NCI-H146 treated with DMSO at 0.1 percent for 48 hours (cell line): ENCODE measurements at regions not wholly inside any gene's neighbourhood (a gene's known extent, or its start where the extent isn't known, plus 50 kb on each side); places are given as distances from the start of the nearest gene placed in this dataset.

Experiments used
- DNase-seq: peaks from one replicate; lab custom pipeline; 2025; ENCODE audit not compliant: unreplicated experiment; lab: John Stamatoyannopoulos, UW

DNA sequence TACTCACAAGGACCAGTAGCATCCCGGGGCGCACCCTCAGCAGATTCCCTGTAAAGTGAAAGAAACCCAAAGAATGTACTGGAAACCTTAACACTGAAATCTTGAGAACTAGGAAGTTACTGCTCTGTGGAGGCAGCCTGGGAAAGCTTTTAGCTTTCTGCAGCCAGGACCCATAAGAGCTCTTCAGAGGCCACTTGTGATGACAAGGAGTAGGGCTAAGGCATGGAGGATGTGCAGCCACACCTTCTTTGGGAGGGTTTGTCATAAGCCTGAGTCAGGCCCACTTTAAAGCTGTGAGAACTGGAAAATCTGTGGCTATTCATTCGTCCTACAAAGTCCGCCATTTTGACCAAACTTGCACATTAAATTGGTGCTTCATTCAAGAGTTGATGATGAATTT is 291.1 kb upstream of the TLE4 start:
- DNase-seq, result no peak

- DNase-seq, result no peak
Measured at GRCh38 chr9:79284081-79284480, 287.7 kb upstream of the TLE4 start.

DNA sequence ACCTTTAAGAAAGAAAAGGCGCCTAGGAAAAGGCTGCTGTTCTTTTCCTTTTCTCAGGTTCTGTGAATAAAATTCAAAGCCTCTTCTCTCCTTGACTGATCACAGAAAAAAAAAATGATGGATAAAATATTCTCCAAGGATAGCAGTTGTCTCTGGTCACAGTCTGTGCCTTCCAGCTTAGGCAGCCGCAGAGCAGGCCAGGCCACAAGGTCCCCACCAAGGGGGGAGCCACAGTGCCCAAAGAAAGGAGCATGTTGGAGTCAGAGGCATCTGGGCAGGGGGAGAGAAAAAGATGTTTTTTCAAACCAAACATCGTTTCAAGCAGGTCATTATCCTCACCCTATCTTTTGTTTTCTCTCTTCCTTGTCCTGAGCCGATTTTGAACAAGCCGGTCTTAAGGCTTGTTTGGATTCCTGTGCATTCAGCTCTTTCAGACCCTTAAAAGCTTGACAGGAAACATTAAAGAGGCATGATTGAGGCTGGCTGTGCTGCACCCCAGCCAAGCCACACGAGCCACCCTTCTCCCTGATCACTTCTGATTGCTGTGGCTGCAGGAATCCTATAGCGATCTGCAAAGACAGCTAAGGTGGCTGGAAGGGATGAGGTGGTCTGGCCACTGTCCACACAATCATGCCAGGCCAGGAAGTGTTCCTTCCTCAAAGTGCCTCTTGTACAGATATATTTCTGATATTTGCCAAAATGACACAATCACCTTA is 284.6 kb upstream of the TLE4 start:
- DNase-seq, result no peak

DNA sequence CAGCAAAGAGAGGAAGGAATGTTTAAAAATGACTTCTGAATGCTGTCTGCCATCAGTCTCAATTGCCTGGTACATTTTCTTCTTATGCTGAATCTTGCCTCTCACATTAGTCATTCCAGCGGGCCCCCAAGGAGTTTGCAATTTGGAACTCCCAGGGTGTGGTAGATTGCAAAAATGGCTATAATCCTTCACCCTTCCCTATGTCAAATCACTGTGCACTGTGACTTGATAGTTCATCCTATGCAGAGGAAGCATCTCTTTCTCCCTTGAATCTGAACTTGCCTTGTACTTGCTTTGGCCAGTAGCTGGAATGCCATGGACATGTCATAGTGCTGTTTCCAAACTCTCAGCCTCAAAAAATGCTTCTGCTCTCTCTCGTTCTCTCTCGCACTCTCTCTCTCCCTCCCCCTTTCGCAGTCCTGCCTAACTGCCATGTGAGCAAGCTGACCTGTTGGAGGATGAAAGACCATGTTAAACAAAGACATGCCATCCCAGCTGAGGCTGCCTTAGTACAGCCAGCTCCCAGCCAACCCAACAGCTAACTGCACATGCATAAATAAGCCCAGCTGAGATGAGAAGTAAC is 284.0 kb upstream of the TLE4 start:
- DNase-seq, result no peak

- DNase-seq, result no peak
Measured at GRCh38 chr9:79289856-79290255, 281.9 kb upstream of the TLE4 start.

- no peak for DNase-seq
Measured at GRCh38 chr9:79292731-79293280, 279.0 kb upstream of the TLE4 start.

GRCh38 chr9:79300068-79300467 is 271.7 kb upstream of the TLE4 start:
- DNase-seq, result peak; percentile 16

DNA sequence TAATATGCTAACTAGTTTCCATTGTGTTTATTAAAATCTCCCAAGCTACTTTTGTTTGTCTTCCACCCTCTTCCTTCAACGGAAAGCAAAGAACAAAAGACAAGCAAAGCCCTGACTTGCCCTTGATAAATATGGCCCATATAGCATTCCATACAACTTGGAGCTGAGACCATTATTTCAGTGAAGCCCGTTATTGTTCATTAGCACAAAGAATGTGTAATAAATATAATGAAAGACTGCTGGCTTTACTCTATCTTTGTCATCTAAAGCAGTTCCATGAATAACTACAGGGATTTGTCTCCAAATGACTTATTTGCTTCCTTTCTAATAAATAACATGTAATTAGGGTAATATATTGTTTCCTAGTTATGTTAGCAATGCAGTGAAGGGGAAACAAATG is 270.7 kb upstream of the TLE4 start:
- DNase-seq, result no peak

GRCh38 chr9:79301551-79302391 is 270.0 kb upstream of the TLE4 start:
- no peak for DNase-seq

DNA sequence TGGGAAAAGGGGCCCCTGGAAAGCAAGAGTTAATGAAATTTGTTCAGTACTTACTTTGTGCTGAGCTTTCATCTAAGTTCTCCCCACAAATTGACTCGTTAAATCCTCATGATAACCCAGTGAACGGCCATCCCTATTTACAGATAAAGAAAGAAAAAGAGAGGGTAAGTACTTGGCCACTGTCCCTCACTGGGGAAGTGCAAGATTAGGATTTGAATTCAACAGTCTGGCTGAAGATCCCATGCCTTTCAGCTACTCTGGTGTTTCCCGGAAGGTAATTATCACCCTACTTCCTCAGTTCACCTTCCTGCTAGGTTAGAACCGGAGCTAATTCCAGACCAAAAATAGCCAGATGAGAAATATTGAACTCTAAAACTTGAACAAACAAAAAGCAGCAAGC is 269.2 kb upstream of the TLE4 start:
- DNase-seq, result no peak

- DNase-seq, result no peak
Measured at GRCh38 chr9:79308012-79308411, 263.8 kb upstream of the TLE4 start.

DNA sequence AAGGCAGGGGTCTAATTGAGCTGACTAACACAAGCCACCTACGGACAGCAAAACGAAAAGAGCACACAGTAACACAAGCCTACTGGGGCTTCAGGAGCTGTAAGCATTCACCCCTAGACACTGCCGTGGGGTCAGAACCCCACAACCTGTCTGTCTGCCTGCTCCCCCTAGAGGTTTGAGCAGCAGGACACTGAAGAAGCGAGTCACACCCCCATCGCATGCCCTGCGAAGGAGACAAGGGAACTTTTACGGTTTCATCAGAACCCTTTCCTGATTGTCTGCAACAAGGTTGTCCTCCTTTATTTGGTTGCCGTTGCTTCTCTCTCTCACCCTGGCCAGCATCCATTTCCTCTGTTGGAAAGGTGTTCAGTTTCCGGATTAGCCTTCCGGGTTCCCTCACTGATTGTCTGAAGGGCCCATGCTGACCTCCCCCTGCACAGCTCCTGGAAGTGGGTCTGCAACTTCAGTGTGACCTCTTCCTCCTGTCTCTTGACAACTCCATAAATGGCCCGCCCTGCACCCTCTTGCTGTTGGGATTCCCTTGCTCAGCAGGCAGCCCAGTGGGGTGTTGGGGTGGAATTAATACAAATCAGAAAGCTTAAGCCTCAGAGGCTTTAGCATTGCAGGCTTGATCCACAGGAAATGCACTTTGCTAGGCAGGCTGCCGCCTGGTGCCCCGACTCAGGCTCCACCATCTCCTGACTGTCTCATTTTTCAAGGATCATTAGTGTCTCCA is 258.9 kb upstream of the TLE4 start:
- DNase-seq, result no peak

GRCh38 chr9:79325501-79325900 is 246.3 kb upstream of the TLE4 start:
- no peak for DNase-seq

- DNase-seq, result no peak
Measured at GRCh38 chr9:79329861-79330260, 241.9 kb upstream of the TLE4 start.

GRCh38 chr9:79334001-79334400 is 237.8 kb upstream of the TLE4 start:
- no peak for DNase-seq

DNA sequence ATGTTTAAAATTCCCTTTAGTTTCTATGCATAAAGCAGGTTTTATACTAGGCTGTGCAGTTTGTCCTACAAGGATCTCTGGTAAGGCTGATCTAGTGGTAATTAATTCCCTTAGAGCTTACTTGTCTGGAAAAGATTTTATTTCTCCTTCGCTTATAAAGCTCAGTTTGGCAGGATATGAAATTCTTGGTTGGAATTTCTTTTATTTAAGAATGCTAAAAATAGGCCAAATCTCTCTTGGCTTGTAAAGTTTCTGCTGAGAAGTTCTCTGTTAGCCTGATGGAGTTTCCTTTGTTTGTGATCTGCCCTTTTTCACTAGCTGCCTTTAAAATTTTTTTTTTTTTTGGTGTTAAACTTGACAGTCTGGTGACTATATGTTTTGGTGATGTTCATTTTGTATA is 237.1 kb upstream of the TLE4 start:
- DNase-seq, result no peak

DNA sequence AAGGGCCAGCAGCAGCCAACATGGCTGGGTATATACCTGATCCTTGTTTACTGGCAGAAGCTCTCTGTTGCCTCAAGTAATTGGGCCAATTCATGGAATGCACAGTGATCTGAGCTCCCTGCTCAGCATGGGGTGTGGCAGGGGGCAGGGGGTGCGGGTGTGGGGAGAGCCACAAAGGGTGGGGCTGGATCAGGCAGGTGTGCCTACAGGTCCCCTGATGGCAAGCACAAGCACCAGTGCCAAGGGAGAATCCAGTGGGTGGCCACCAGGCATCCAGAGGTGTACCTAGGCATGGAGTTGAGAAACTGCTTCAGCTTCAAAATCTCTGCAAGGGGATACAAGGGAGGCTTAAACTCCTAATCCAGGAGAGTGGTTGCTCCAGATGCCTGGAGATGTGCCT is 235.8 kb upstream of the TLE4 start:
- no peak for DNase-seq

GRCh38 chr9:79341561-79341960 is 230.2 kb upstream of the TLE4 start:
- DNase-seq, result no peak

- no peak for DNase-seq
Measured at GRCh38 chr9:79346350-79347020, 225.3 kb upstream of the TLE4 start.

DNA sequence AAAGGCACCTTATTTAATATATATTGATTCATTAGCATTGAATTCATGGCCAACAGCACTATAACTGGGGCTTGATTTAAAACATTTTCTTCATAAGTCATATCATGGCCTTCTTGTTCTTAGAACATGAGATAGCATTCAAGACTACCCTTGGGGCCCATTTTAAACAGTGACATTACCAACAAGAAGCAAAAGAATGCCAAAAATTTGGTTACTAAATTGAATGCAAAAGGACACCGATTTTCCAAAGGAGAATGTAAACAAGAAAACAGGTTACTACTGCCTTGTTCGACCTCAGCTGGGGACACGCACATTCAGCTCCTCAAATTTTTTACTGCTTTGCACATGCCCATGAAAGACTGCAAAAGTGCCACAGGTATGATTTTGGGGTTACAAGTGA is 219.4 kb upstream of the TLE4 start:
- DNase-seq, result no peak
